Left lobe of liver (tissue), 2 donors: ENCODE measurements at regions not wholly inside any gene's neighbourhood (a gene's known extent, or its start where the extent isn't known, plus 50 kb on each side); places are given as distances from the start of the nearest gene placed in this dataset.
"Not testable (repeated sequence)": the region's sequence is repeated elsewhere in the genome, so short reads cannot be mapped to it uniquely, and the experiment has no call there.

Source experiments
- ATAC-seq: fragments of 200-7000 bp; cut with Tn5 transposase; one replicate; pipeline ENCODE4 v1.9.1; 2020; ENCODE audit warnings: mild to moderate bottlenecking, moderate library complexity
- DNase-seq: peaks from one replicate; pipeline ENCODE4 v3.0.0-alpha.2; 2020; ENCODE audit warnings: low spot score
- donor health status: DM: no; HTN: no; CAD: no; lungs with moderate emphysema.
- donor health status: DM: no; HTN: yes; CAD: no.

GRCh38 chr5:88092958-88093605 is 175.6 kb downstream of the TMEM161B start:
- no peak for ATAC-seq
- DNase-seq, result no peak

GRCh38 chr5:88092358-88092757 is 176.3 kb downstream of the TMEM161B start:
- ATAC-seq, result no peak
- DNase-seq, result no peak

GRCh38 chr5:88090506-88090905 is 178.1 kb downstream of the TMEM161B start:
- ATAC-seq (no peak), DNase-seq (no peak)

- no peak for ATAC-seq
- no peak for DNase-seq
These were observed 178.8 kb downstream of the TMEM161B start for GRCh38 chr5:88089719-88090390.

- DNase-seq (no peak), ATAC-seq (no peak)
These were observed 183.2 kb downstream of the TMEM161B start for GRCh38 chr5:88085462-88085861.

GRCh38 chr5:88081877-88082276 is 186.8 kb downstream of the TMEM161B start:
- DNase-seq (no peak), ATAC-seq (peak; percentile 74)

GRCh38 chr5:88063813-88064212 is 204.8 kb downstream of the TMEM161B start:
- DNase-seq (no peak), ATAC-seq (no peak)

GRCh38 chr5:88060194-88060593 is 208.5 kb downstream of the TMEM161B start:
- ATAC-seq (peak; percentile 76), DNase-seq (no peak)

- ATAC-seq (no peak), DNase-seq (no peak)
These were observed 210.0 kb downstream of the TMEM161B start for GRCh38 chr5:88058625-88059024.

- not testable (repeated sequence) for DNase-seq, ATAC-seq
These were observed 216.2 kb downstream of the TMEM161B start for GRCh38 chr5:88052468-88052867.

- ATAC-seq, result no peak
- DNase-seq, result no peak
These were observed 217.5 kb downstream of the TMEM161B start for GRCh38 chr5:88051148-88051547.

- no peak for DNase-seq
- ATAC-seq, result no peak
These were observed 218.9 kb downstream of the TMEM161B start for GRCh38 chr5:88049737-88050136.

- DNase-seq, result no peak
- no peak for ATAC-seq
These were observed 219.5 kb downstream of the TMEM161B start for GRCh38 chr5:88049156-88049555.

- no peak for ATAC-seq
These were observed 222.6 kb downstream of the TMEM161B start for GRCh38 chr5:88045931-88046461.

GRCh38 chr5:88045165-88045564 is 223.5 kb downstream of the TMEM161B start:
- no peak for DNase-seq
- ATAC-seq, result no peak

More at GRCh38 chr5:88045931-88046461, 222.6 kb downstream of the TMEM161B start:
- DNase-seq, result no peak

GRCh38 chr5:88034520-88034919 is 234.1 kb downstream of the TMEM161B start:
- DNase-seq (no peak), ATAC-seq (no peak)

GRCh38 chr5:88033191-88033590 is 235.5 kb downstream of the TMEM161B start:
- DNase-seq, result no peak
- ATAC-seq, result no peak

GRCh38 chr5:88029011-88029410 is 239.6 kb downstream of the TMEM161B start:
- ATAC-seq (no peak), DNase-seq (no peak)

- DNase-seq (no peak), ATAC-seq (no peak)
These were observed 247.5 kb downstream of the TMEM161B start for GRCh38 chr5:88021141-88021540.

- not testable (repeated sequence) for DNase-seq, ATAC-seq
These were observed 253.7 kb downstream of the TMEM161B start for GRCh38 chr5:88014984-88015383.

- DNase-seq (no peak), ATAC-seq (peak; percentile 89)
These were observed 267.8 kb downstream of the TMEM161B start for GRCh38 chr5:88000877-88001276.

- DNase-seq (no peak), ATAC-seq (no peak)
These were observed 271.0 kb downstream of the TMEM161B start for GRCh38 chr5:87997662-87998061.
